Liver (tissue), 8 donors: ENCODE measurements at regions not wholly inside any gene's neighbourhood (a gene's known extent, or its start where the extent isn't known, plus 50 kb on each side); places are given as distances from the start of the nearest gene placed in this dataset.

Experiments
- DNase-seq: peaks from one replicate; pipeline ENCODE4 v3.0.0-alpha.2; 2017; ENCODE audit warnings: low spot score
- H3K27ac ChIP-seq, 2 donors: one replicate each; pipeline ENCODE4 v1.7.0; 2013; ENCODE audit warnings: inconsistent platforms in 2 of 2, low read length in 2 of 2, control low read depth in 1 of 2, low read depth in 1 of 2, mild to moderate bottlenecking in 1 of 2
- H3K27me3 ChIP-seq, 4 donors: one replicate each; pipeline versions ENCODE4 v1.6.1 to v1.7.0; 2013; ENCODE audit warnings: low read length in 3 of 4, inconsistent platforms in 1 of 4, mild to moderate bottlenecking in 1 of 4, moderate library complexity in 1 of 4; ENCODE audit not compliant: control insufficient read depth in 4 of 4, insufficient read depth in 4 of 4
- H3K36me3 ChIP-seq, 4 donors: one replicate each; pipeline versions ENCODE4 v1.6.1 to v1.7.0; 2013; ENCODE audit warnings: low read length in 3 of 4, mild to moderate bottlenecking in 3 of 4, low read depth in 1 of 4, moderate library complexity in 1 of 4; ENCODE audit not compliant: control insufficient read depth in 4 of 4, insufficient read depth in 3 of 4
- H3K4me1 ChIP-seq, 4 donors: one replicate each; pipeline versions ENCODE4 v1.6.1 to v1.7.0; 2013; ENCODE audit warnings: low read length in 3 of 4, mild to moderate bottlenecking in 3 of 4, moderate library complexity in 1 of 4; ENCODE audit not compliant: control insufficient read depth in 4 of 4, insufficient read depth in 4 of 4
- H3K4me3 ChIP-seq, 3 donors: one replicate each; pipeline versions ENCODE4 v1.6.1 to v1.7.0; 2013; ENCODE audit warnings: low read length in 3 of 3, control low read depth in 1 of 3, low read depth in 1 of 3, mild to moderate bottlenecking in 1 of 3
- H3K9ac ChIP-seq, 2 donors: one replicate each; pipeline ENCODE4 v1.7.0; 2013; ENCODE audit warnings: low read length in 2 of 2, mild to moderate bottlenecking in 2 of 2, moderate library complexity in 2 of 2, control low read depth in 1 of 2, low read depth in 1 of 2
- H3K9me3 ChIP-seq, 4 donors: one replicate each; pipeline versions ENCODE4 v1.6.1 to v1.7.0; 2013; ENCODE audit warnings: low read length in 3 of 4; ENCODE audit not compliant: control insufficient read depth in 4 of 4
- FOXA1 ChIP-seq: IDR thresholded peaks from 2 replicates; pipeline ENCODE4 v1.6.1; 2016; ENCODE audit warnings: antibody characterized with exemption
- FOXA2 ChIP-seq: IDR thresholded peaks from 2 replicates; pipeline ENCODE4 v1.6.1; 2016; ENCODE audit warnings: antibody characterized with exemption
- HNF4A ChIP-seq, 2 donors: conservative IDR thresholded peaks; 2 replicates each; pipeline ENCODE4 v1.6.1; 2016; ENCODE audit warnings: antibody characterized with exemption in 2 of 2, mild to moderate bottlenecking in 2 of 2
- HNF4G ChIP-seq: IDR thresholded peaks from 2 replicates; pipeline ENCODE4 v1.6.1; 2016; ENCODE audit warnings: antibody characterized with exemption
- JUND ChIP-seq, 2 donors: IDR thresholded peaks; 2 replicates each; pipeline ENCODE4 v1.6.1; 2016; ENCODE audit warnings: antibody characterized with exemption in 2 of 2
- RAD21 ChIP-seq, 2 donors: IDR thresholded peaks; 2 replicates each; pipeline ENCODE4 v1.6.1; 2016; ENCODE audit warnings: antibody characterized with exemption in 2 of 2, mild to moderate bottlenecking in 2 of 2
- SP1 ChIP-seq: IDR thresholded peaks from 2 replicates; pipeline ENCODE4 v1.6.1; 2018; ENCODE audit warnings: antibody characterized with exemption, mild to moderate bottlenecking
- YY1 ChIP-seq: IDR thresholded peaks from 2 replicates; pipeline ENCODE4 v1.6.1; 2016; ENCODE audit warnings: antibody characterized with exemption, mild to moderate bottlenecking
- WGBS: extraction: QIAGEN DNeasy Blood & Tissue Kit; methylation state at CpG from one replicate; pipeline ENCODE4 v1.1.7; 2013; 5-methylcytosine and 5-hydroxymethylcytosine counted together
- TF ChIP-seq, protein P1 (sequence below): IDR thresholded peaks from 2 replicates; pipeline ENCODE4 v1.6.1; 2016; ENCODE audit warnings: antibody characterized with exemption
- TF ChIP-seq, protein P2 (sequence below): fragments of 150-350 bp; IDR thresholded peaks from 2 replicates; pipeline ENCODE4 v1.5.1; 2017; ENCODE audit warnings: improper control_type of control experiment, low read depth, low read length; ENCODE audit not compliant: missing input control
- TF ChIP-seq, protein P3 (sequence below): IDR thresholded peaks from 2 replicates; pipeline ENCODE4 v1.6.1; 2016; ENCODE audit warnings: antibody characterized with exemption, mild to moderate bottlenecking
- TF ChIP-seq, protein P4 (sequence below): IDR thresholded peaks from 2 replicates; pipeline ENCODE4 v1.6.1; 2016; ENCODE audit warnings: antibody characterized with exemption
- TF ChIP-seq, protein P5 (sequence below): IDR thresholded peaks from 2 replicates; pipeline ENCODE4 v1.6.1; 2016; ENCODE audit warnings: antibody characterized with exemption
- donor health status: healthy.
- donor health status: healthy.
- donor health status: healthy.
- donor health status: healthy.
- donor health status: healthy.

DNA sequence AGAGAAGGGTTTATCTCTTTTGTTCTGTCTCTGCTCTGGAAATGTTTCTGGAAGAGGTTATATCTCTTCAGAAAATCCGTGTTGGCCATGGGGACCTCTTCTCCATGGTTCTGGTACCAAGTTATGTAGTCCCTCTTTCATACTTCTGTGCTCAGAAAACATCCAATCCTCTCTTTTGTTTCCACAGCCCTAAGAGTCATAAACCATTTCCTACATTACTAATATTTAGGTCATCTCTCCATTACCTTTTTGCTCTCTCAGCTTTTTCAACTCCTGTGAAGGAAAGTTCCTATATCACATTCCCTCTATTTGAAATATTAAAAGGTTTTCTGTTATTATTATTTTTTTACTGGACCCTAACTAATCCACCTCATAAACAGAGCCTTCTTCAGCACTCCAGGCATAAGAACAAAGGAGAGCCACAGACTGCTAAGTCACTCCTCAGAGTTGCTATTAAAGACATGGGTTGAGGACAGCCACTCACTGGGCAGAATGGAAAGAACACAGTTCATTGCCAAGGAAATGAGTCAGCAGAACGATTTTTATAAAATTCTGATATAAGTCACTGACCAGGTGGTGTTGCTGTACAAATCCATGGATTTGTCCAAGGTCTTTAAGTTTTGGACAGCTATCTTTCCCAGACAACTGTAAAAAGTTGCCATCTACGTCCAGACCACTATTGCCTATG is 122.4 kb upstream of the NPY2R start (continued):
- TF ChIP-seq RAD21 (IDR thresholded peaks at IDR 0.05) (no peak), JUND (IDR thresholded peaks at IDR 0.05) (no peak), HNF4A (conservative IDR thresholded peaks at IDR 0.05) (no peak), HNF4G (no peak)
- TF ChIP-seq, protein P1, sequence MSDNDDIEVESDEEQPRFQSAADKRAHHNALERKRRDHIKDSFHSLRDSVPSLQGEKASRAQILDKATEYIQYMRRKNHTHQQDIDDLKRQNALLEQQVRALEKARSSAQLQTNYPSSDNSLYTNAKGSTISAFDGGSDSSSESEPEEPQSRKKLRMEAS: no peak
- TF ChIP-seq, protein P2, sequence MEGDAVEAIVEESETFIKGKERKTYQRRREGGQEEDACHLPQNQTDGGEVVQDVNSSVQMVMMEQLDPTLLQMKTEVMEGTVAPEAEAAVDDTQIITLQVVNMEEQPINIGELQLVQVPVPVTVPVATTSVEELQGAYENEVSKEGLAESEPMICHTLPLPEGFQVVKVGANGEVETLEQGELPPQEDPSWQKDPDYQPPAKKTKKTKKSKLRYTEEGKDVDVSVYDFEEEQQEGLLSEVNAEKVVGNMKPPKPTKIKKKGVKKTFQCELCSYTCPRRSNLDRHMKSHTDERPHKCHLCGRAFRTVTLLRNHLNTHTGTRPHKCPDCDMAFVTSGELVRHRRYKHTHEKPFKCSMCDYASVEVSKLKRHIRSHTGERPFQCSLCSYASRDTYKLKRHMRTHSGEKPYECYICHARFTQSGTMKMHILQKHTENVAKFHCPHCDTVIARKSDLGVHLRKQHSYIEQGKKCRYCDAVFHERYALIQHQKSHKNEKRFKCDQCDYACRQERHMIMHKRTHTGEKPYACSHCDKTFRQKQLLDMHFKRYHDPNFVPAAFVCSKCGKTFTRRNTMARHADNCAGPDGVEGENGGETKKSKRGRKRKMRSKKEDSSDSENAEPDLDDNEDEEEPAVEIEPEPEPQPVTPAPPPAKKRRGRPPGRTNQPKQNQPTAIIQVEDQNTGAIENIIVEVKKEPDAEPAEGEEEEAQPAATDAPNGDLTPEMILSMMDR: no peak

DNA sequence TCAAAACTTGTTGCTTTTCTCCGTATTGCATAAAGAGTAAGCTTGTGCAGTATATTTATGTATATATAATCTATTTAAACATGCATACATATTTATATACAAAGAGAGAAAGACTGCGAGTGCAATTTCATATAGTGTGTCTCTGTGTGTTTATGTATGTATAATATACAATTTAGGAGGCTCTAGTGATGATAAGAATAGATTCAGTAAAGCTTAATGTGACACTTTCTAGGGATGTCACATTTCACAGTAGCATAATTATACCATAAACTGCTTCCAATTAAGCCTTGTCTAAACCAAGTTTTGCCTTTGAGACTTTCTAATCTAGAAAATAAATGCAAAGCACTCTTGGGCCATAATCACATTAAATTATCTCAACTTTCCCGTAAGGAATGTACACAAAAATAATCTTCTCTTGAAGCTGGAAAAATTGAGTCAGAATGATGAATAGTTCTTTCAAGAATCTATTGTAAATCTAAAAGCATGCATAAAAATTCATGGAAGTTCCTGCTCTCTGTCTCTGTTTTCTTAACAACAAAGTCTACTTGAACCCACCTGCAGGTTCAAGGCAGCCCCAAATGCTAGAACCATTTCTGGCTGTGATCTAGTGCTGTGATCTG is 114.1 kb upstream of the NPY2R start:
- WGBS: 61% methylated on average over 3 of the region's 3 CpGs

More for the DNA sequence above, 114.1 kb upstream of the NPY2R start:
- Histone ChIP-seq H3K9ac (no peak overlapping the region), H3K4me3 (no peak overlapping the region), H3K36me3 (no peaks in the 10 kb centered on the region), H3K27ac (no peak overlapping the region), H3K4me1 (no peaks in the 10 kb centered on the region), H3K9me3 (no peaks in the 10 kb centered on the region), H3K27me3 (peaks cover 0 to 2% (median 0%) of the 10 kb centered on the region in 4 donors)
- no peak for DNase-seq
- TF ChIP-seq SP1 (no peak), YY1 (no peak), HNF4G (no peak), RAD21 (IDR thresholded peaks at IDR 0.05) (no peak), JUND (IDR thresholded peaks at IDR 0.05) (no peak), FOXA1 (no peak), HNF4A (conservative IDR thresholded peaks at IDR 0.05) (no peak), FOXA2 (no peak)
- TF ChIP-seq, protein P2: no peak
- TF ChIP-seq, protein P3, sequence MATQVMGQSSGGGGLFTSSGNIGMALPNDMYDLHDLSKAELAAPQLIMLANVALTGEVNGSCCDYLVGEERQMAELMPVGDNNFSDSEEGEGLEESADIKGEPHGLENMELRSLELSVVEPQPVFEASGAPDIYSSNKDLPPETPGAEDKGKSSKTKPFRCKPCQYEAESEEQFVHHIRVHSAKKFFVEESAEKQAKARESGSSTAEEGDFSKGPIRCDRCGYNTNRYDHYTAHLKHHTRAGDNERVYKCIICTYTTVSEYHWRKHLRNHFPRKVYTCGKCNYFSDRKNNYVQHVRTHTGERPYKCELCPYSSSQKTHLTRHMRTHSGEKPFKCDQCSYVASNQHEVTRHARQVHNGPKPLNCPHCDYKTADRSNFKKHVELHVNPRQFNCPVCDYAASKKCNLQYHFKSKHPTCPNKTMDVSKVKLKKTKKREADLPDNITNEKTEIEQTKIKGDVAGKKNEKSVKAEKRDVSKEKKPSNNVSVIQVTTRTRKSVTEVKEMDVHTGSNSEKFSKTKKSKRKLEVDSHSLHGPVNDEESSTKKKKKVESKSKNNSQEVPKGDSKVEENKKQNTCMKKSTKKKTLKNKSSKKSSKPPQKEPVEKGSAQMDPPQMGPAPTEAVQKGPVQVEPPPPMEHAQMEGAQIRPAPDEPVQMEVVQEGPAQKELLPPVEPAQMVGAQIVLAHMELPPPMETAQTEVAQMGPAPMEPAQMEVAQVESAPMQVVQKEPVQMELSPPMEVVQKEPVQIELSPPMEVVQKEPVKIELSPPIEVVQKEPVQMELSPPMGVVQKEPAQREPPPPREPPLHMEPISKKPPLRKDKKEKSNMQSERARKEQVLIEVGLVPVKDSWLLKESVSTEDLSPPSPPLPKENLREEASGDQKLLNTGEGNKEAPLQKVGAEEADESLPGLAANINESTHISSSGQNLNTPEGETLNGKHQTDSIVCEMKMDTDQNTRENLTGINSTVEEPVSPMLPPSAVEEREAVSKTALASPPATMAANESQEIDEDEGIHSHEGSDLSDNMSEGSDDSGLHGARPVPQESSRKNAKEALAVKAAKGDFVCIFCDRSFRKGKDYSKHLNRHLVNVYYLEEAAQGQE: no peak
- TF ChIP-seq, protein P4, sequence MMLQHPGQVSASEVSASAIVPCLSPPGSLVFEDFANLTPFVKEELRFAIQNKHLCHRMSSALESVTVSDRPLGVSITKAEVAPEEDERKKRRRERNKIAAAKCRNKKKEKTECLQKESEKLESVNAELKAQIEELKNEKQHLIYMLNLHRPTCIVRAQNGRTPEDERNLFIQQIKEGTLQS: no peak
- TF ChIP-seq, protein P5, sequence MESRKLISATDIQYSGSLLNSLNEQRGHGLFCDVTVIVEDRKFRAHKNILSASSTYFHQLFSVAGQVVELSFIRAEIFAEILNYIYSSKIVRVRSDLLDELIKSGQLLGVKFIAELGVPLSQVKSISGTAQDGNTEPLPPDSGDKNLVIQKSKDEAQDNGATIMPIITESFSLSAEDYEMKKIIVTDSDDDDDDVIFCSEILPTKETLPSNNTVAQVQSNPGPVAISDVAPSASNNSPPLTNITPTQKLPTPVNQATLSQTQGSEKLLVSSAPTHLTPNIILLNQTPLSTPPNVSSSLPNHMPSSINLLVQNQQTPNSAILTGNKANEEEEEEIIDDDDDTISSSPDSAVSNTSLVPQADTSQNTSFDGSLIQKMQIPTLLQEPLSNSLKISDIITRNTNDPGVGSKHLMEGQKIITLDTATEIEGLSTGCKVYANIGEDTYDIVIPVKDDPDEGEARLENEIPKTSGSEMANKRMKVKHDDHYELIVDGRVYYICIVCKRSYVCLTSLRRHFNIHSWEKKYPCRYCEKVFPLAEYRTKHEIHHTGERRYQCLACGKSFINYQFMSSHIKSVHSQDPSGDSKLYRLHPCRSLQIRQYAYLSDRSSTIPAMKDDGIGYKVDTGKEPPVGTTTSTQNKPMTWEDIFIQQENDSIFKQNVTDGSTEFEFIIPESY: no peak
